ENCODE measurements at regions not wholly inside any gene's neighbourhood (a gene's known extent, or its start where the extent isn't known, plus 50 kb on each side); places are given as distances from the start of the nearest gene placed in this dataset.

GRCh38 chr14:65225299-65226159, 123.2 kb upstream of the MAX start:
- DNase-seq = no peak

- no peak for DNase-seq
Measured at GRCh38 chr14:65226824-65227604, 124.7 kb upstream of the MAX start.

- no peak for DNase-seq
Measured at GRCh38 chr14:65228436-65228835, 126.1 kb upstream of the MAX start.

- no peak for DNase-seq
Measured at GRCh38 chr14:65228956-65229747, 126.8 kb upstream of the MAX start.

- peak in 1 of 2 experiments; percentile 46 for DNase-seq
Measured at GRCh38 chr14:65229748-65230728, 127.7 kb upstream of the MAX start.

- no peak for DNase-seq
Measured at GRCh38 chr14:65231286-65231980, 129.1 kb upstream of the MAX start.

GRCh38 chr14:65234752-65235361, 132.5 kb upstream of the MAX start:
- DNase-seq = no peak

- DNase-seq = no peak
Measured at GRCh38 chr14:65237023-65237814, 134.9 kb upstream of the MAX start.

GRCh38 chr14:65237941-65238340, 135.6 kb upstream of the MAX start:
- no peak for DNase-seq

- DNase-seq = no peak
Measured at GRCh38 chr14:65238456-65238855, 136.1 kb upstream of the MAX start.

- no peak for DNase-seq
Measured at GRCh38 chr14:65239143-65239937, 137.0 kb upstream of the MAX start.

GRCh38 chr14:65239938-65240296, 137.6 kb upstream of the MAX start:
- DNase-seq = no peak

GRCh38 chr14:65241125-65241752, 138.9 kb upstream of the MAX start:
- DNase-seq = no peak

GRCh38 chr14:65242732-65243134, 140.4 kb upstream of the MAX start:
- no peak for DNase-seq

- no peak for DNase-seq
Measured at GRCh38 chr14:65243766-65244442, 141.6 kb upstream of the MAX start.

- DNase-seq = no peak
Measured at GRCh38 chr14:65249471-65250161, 147.3 kb upstream of the MAX start.

- DNase-seq = no peak
Measured at GRCh38 chr14:65250162-65250495, 147.8 kb upstream of the MAX start.

- DNase-seq = no peak
Measured at GRCh38 chr14:65251213-65251612, 148.9 kb upstream of the MAX start.

Data from NCI-H526 (cell line).